GM12865 (cell line): ENCODE measurements at regions not wholly inside any gene's neighbourhood (a gene's known extent, or its start where the extent isn't known, plus 50 kb on each side); places are given as distances from the start of the nearest gene placed in this dataset.
"Not testable (repeated sequence)": the region's sequence is repeated elsewhere in the genome, so short reads cannot be mapped to it uniquely, and the experiment has no call there.

ENCODE experiments used
- DNase-seq: peaks from one replicate; pipeline ENCODE4 v3.0.0; 2010; ENCODE audit warnings: low read depth
- H3K4me3 ChIP-seq: 2 replicates; pipeline ENCODE4 v1.5.1; 2011; ENCODE audit warnings: mild to moderate bottlenecking, low read depth, low read length, control low read depth
- TF ChIP-seq, protein P1 (sequence below): IDR thresholded peaks from 2 replicates; pipeline ENCODE4 v1.5.1; 2011; ENCODE audit warnings: low read length, control low read depth, low read depth, inconsistent platforms; ENCODE audit not compliant: insufficient read depth; ENCODE audit errors: missing control alignments

- no peak for DNase-seq
- H3K4me3 ChIP-seq = no peak overlapping the region
- TF ChIP-seq, protein P1, sequence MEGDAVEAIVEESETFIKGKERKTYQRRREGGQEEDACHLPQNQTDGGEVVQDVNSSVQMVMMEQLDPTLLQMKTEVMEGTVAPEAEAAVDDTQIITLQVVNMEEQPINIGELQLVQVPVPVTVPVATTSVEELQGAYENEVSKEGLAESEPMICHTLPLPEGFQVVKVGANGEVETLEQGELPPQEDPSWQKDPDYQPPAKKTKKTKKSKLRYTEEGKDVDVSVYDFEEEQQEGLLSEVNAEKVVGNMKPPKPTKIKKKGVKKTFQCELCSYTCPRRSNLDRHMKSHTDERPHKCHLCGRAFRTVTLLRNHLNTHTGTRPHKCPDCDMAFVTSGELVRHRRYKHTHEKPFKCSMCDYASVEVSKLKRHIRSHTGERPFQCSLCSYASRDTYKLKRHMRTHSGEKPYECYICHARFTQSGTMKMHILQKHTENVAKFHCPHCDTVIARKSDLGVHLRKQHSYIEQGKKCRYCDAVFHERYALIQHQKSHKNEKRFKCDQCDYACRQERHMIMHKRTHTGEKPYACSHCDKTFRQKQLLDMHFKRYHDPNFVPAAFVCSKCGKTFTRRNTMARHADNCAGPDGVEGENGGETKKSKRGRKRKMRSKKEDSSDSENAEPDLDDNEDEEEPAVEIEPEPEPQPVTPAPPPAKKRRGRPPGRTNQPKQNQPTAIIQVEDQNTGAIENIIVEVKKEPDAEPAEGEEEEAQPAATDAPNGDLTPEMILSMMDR = no peak
These were observed 722.9 kb downstream of the BCL11A start for GRCh38 chr2:59830601-59831000.

GRCh38 chr2:59827677-59828076 lies 725.8 kb downstream of the BCL11A start:
- TF ChIP-seq, protein P1 = no peak
- no peak overlapping the region for H3K4me3 ChIP-seq
- no peak for DNase-seq

DNA sequence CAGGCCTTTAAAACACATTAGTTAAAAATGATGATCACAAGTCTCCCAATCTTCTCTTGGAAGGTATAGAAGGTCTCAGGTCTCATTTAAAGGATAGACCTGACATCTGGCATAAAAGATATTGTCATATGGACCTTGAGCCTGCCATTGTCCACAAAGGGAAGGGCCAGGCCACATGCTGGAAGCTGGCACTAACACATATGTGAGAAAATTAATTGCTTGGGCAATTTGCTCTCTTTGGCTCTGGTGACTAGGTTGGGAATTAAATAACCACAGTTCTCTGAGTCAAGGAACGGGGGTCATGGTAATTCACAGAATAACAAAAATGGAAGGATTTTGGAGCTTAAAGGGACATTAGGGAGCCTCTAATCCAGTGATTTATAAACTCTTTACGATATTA lies 727.3 kb downstream of the BCL11A start:
- TF ChIP-seq, protein P1 = no peak
- H3K4me3 ChIP-seq = no peak overlapping the region
- no peak for DNase-seq

DNA sequence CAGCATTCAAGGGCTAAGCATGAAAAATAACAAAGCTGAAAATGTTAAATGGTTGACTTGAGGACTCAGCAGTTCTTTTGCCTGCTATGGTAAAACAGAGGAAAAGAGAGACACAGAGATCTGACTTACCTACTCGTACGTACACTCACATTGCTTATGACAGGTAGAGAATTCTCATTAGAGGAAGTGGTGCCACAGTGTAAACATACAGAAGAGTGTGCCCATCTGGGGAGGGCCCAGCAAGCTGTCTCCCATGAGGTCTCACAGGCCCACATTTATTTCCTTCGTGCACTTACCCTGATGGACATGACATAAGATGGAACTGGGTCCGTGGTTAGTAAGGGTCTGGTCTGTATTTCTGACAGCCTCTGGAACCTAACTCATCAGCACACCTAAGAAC lies 729.1 kb downstream of the BCL11A start:
- H3K4me3 ChIP-seq = no peak overlapping the region
- TF ChIP-seq, protein P1 = no peak
- no peak for DNase-seq

GRCh38 chr2:59816075-59816474 lies 737.4 kb downstream of the BCL11A start:
- TF ChIP-seq, protein P1 = no peak
- DNase-seq = no peak
- no peak overlapping the region for H3K4me3 ChIP-seq

DNA sequence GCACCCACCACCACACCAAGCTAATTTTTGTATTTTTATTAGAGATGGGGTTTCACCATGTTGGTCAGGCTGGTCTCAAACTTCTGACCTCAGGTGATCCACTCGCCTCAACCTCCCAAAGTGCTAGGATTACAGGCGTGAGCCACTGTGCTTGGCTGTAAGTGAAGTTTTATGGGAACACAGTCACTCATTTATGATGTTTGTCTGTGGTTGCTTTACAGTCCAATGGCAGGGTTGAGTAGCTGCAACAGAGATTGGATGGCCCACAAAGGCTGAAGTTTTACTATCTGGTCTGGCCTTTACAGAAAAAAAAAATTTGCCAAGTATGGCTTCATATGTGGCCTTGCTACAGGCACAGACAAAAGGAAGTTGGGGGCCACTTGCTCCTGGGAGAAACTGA lies 743.2 kb downstream of the BCL11A start:
- DNase-seq = not testable (repeated sequence)

DNA sequence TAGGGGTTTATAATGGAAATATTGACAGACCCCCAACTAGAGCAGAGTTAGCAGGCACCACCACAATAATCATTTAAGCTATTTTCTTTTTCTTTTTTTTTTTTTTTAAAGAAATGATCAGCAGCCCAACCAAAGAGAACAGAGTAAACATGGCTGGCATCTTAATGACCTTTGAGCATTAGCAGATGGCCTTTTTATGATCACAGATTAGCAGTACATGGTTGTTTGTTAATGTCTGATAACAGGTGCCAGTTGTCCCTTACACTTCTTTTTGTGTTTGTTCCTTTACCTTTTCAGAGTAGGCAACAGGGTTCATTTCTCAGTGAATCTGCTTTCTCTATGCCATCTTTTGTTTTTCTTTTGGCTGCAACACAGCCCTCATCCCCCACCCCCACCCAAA lies 747.0 kb downstream of the BCL11A start:
- TF ChIP-seq, protein P1 = no peak
- no peak overlapping the region for H3K4me3 ChIP-seq
- DNase-seq = no peak

More for the DNA sequence above, 743.2 kb downstream of the BCL11A start:
- not testable (repeated sequence) for H3K4me3 ChIP-seq

- no peak for DNase-seq
- TF ChIP-seq, protein P1 = no peak
- H3K4me3 ChIP-seq = no peak overlapping the region
These were observed 748.7 kb downstream of the BCL11A start for GRCh38 chr2:59804732-59805131.
